IMR-90 (cell line): ENCODE measurements at regions not wholly inside any gene's neighbourhood (a gene's known extent, or its start where the extent isn't known, plus 50 kb on each side); places are given as distances from the start of the nearest gene placed in this dataset.

Experiments used
- ATAC-seq: fragments of 200-7000 bp; cut with Tn5 transposase; 2 replicates; pipeline ENCODE4 v1.9.1; 2020; ENCODE audit warnings: low read depth, mild to moderate bottlenecking, moderate library complexity
- BruUV-seq: library from RNA; stranded (reverse); fragments of 400-500 nt; replicated peaks from 2 replicates; lab custom pipeline; 2021; lab: Mats Ljungman, UMichigan
- CTCF ChIA-PET: fragments of 300-600 bp; formaldehyde crosslinking; extraction: SDS; loops from one replicate; lab custom pipeline; 2021; ENCODE audit warnings: antibody characterized with exemption; lab: Yijun Ruan, JAX
- POLR2A ChIA-PET: fragments of 300-600 bp; sonication (Branson Sonifier 250); formaldehyde crosslinking; loops from one replicate; lab custom pipeline; 2022; ENCODE audit warnings: antibody characterized with exemption; ENCODE audit not compliant: unreplicated experiment; lab: Charles Lee
- DNase-seq: peaks from one replicate; pipeline ENCODE4 v3.0.0; 2013
- H2AFZ ChIP-seq: replicated peaks from 2 replicates; pipeline ENCODE3; 2013; ENCODE audit warnings: low read length, mild to moderate bottlenecking; ENCODE audit not compliant: poor library complexity
- H2AK5ac ChIP-seq: 2 replicates; pipeline ENCODE4 v1.6.1; 2013; ENCODE audit warnings: low read depth, low read length, inconsistent platforms
- H2AK9ac ChIP-seq: replicated peaks from 2 replicates; pipeline ENCODE3; 2013; ENCODE audit warnings: mild to moderate bottlenecking, low read depth, low read length, moderate library complexity; ENCODE audit not compliant: poor library complexity
- H2BK120ac ChIP-seq: 2 replicates; pipeline ENCODE4 v1.6.1; 2013; ENCODE audit warnings: low read depth, low read length, inconsistent platforms
- H2BK15ac ChIP-seq: 3 replicates; pipeline ENCODE4 v1.6.1; 2013; ENCODE audit warnings: low read depth, low read length, inconsistent platforms
- H2BK20ac ChIP-seq: 2 replicates; pipeline ENCODE4 v1.6.1; 2013; ENCODE audit warnings: low read depth, mild to moderate bottlenecking, inconsistent platforms, low read length, moderate library complexity
- H2BK5ac ChIP-seq: 2 replicates; pipeline ENCODE4 v1.6.1; 2013; ENCODE audit warnings: mild to moderate bottlenecking, low read depth, low read length, inconsistent platforms; ENCODE audit not compliant: poor library complexity, severe bottlenecking
- H3K14ac ChIP-seq: replicated peaks from 2 replicates; pipeline ENCODE4 v1.6.1; 2013; ENCODE audit warnings: low read depth, low read length, inconsistent platforms
- H3K18ac ChIP-seq: 2 replicates; pipeline ENCODE4 v1.6.1; 2013; ENCODE audit warnings: low read depth, low read length, control low read depth
- H3K23ac ChIP-seq: 2 replicates; pipeline ENCODE4 v1.6.1; 2013; ENCODE audit warnings: low read depth, low read length, inconsistent platforms
- H3K27ac ChIP-seq: 2 replicates; pipeline ENCODE4 v1.5.1; 2013; ENCODE audit warnings: mild to moderate bottlenecking, control low read depth, low read length; ENCODE audit not compliant: insufficient read depth
- H3K27me3 ChIP-seq: 2 replicates; pipeline ENCODE4 v1.6.1; 2013; ENCODE audit warnings: low read length; ENCODE audit not compliant: control insufficient read depth, insufficient read depth
- H3K36me3 ChIP-seq: 2 replicates; pipeline ENCODE4 v1.6.1; 2013; ENCODE audit warnings: low read length, mixed read lengths; ENCODE audit not compliant: control insufficient read depth, insufficient read depth
- H3K4ac ChIP-seq: 2 replicates; pipeline ENCODE4 v1.6.1; 2013; ENCODE audit warnings: low read depth, low read length, inconsistent platforms
- H3K4me1 ChIP-seq: 2 replicates; pipeline ENCODE4 v1.6.1; 2013; ENCODE audit warnings: low read length, mixed read lengths; ENCODE audit not compliant: control insufficient read depth, insufficient read depth
- H3K4me2 ChIP-seq: 2 replicates; pipeline ENCODE4 v1.6.1; 2013; ENCODE audit warnings: low read depth, mild to moderate bottlenecking, control low read depth, low read length, moderate library complexity
- H3K4me3 ChIP-seq: 2 replicates; pipeline ENCODE4 v1.5.1; 2013; ENCODE audit warnings: low read depth, mild to moderate bottlenecking, control low read depth, low read length, moderate library complexity; ENCODE audit not compliant: insufficient read depth
- H3K56ac ChIP-seq: 2 replicates; pipeline ENCODE4 v1.6.1; 2013; ENCODE audit warnings: low read length, inconsistent platforms; ENCODE audit not compliant: insufficient read depth; ENCODE audit errors: extremely low read depth
- H3K79me1 ChIP-seq, 2 experiments: 2 replicates each; pipeline ENCODE4 v1.6.1; 2013; ENCODE audit warnings: low read length in 2 of 2, inconsistent platforms in 1 of 2, low read depth in 1 of 2
- H3K9ac ChIP-seq: 2 replicates; pipeline ENCODE4 v1.6.1; 2013; ENCODE audit warnings: low read depth, low read length, control low read depth
- H3K9me1 ChIP-seq: 2 replicates; pipeline ENCODE4 v1.6.1; 2013; ENCODE audit warnings: low read length, inconsistent platforms; ENCODE audit not compliant: insufficient read depth
- H3K9me3 ChIP-seq: 2 replicates; pipeline ENCODE4 v1.6.1; 2013; ENCODE audit warnings: low read length; ENCODE audit not compliant: control insufficient read depth, insufficient read depth
- H4K20me1 ChIP-seq: 2 replicates; pipeline ENCODE4 v1.6.1; 2013; ENCODE audit warnings: low read length, inconsistent platforms; ENCODE audit not compliant: insufficient read depth
- H4K5ac ChIP-seq: 2 replicates; pipeline ENCODE4 v1.6.1; 2013; ENCODE audit warnings: mild to moderate bottlenecking, low read depth, low read length, control low read depth
- H4K8ac ChIP-seq, 2 experiments: 2 replicates each; pipeline ENCODE4 v1.6.1; 2013; ENCODE audit warnings: low read depth in 2 of 2, low read length in 2 of 2, control low read depth in 1 of 2, inconsistent platforms in 1 of 2
- H4K91ac ChIP-seq: 2 replicates; pipeline ENCODE4 v1.6.1; 2013; ENCODE audit warnings: low read depth, low read length, inconsistent platforms; ENCODE audit not compliant: insufficient read depth
- RAD21 ChIP-seq: IDR thresholded peaks from 2 replicates; pipeline ENCODE4 v1.6.1; 2012; ENCODE audit warnings: low read length, improper control_type of control experiment
- USF2 ChIP-seq: fragments of 150-350 bp; IDR thresholded peaks from 2 replicates; pipeline ENCODE4 v1.6.1; 2017; ENCODE audit warnings: mild to moderate bottlenecking, antibody characterized with exemption, low read length, low read depth
- WGBS, 2 experiments: methylation state at CpG; one replicate each; pipeline versions ENCODE4 v1.1.5 to v1.1.7; 2013; ENCODE audit warnings: missing lambda C conversion rate in 2 of 2; ENCODE audit not compliant: insufficient read length in 1 of 2; ENCODE audit errors: extremely low coverage in 2 of 2; 5-methylcytosine and 5-hydroxymethylcytosine counted together
- dilution Hi-C: fragments of 300-500 bp; cut with HindIII; formaldehyde crosslinking; loops from one replicate; pipeline ENCODE4 v1.14.3; 2018; ENCODE audit warnings: low sequenced_read_pairs; ENCODE audit not compliant: unreplicated experiment
- in situ Hi-C: fragments of 300-500 bp; cut with MboI; formaldehyde crosslinking; loops from 3 replicates; pipeline ENCODE4 v1.14.3; 2019; ENCODE audit warnings: low sequenced_read_pairs, inconsistent platforms, mixed read lengths
- intact Hi-C: fragments of 100-400 bp; cut with micrococcal nuclease; formaldehyde crosslinking; loops from 2 replicates; pipeline ENCODE4 v1.10.0; 2022

- no TSS peak for BruUV-seq
- Histone ChIP-seq H4K91ac (no peak overlapping the region), H3K9ac (no peak overlapping the region), H2BK15ac (no peak overlapping the region), H2BK5ac (no peak overlapping the region), H3K9me3 (no peaks in the 10 kb centered on the region), H2BK120ac (no peak overlapping the region), H4K8ac (no peak overlapping the region), H3K18ac (no peak overlapping the region), H4K20me1 (no peaks in the 10 kb centered on the region), H3K4me2 (no peak overlapping the region), H2AK5ac (no peak overlapping the region), H4K5ac (no peak overlapping the region), H3K9me1 (no peaks in the 10 kb centered on the region), H3K4me1 (no peaks in the 10 kb centered on the region), H3K4ac (no peak overlapping the region), H3K36me3 (no peaks in the 10 kb centered on the region), H3K56ac (no peak overlapping the region), H2BK20ac (no peak overlapping the region), H3K4me3 (no peak overlapping the region), H3K27me3 (no peaks in the 10 kb centered on the region), H3K23ac (no peak overlapping the region), H2AK9ac (no peak overlapping the region), H2AFZ (no peak overlapping the region), H3K27ac (no peak overlapping the region), H3K14ac (no peak overlapping the region), H3K79me1 (no peaks in the 10 kb centered on the region)
- in situ Hi-C loops: no loop called here
- TF ChIP-seq RAD21: no peak
- no peak for TF ChIP-seq USF2
- no CpG with 5 or more reads among the region's 4 CpGs for WGBS, 2 experiments
- ATAC-seq (no peak), DNase-seq (no peak)
- CTCF ChIA-PET: interaction anchor here (0.6 to 0.7 kb wide), 2 partner anchors 26 to 146 kb away, joined by 4 read pairs; no protein-coding TSS in a partner anchor
- intact Hi-C loops: no loop called here
- POLR2A ChIA-PET: no interaction called here
- dilution Hi-C loops: no loop called here
Measured at GRCh38 chr3:161940621-161940965, 444.0 kb downstream of the OTOL1 start.
